ENCODE measurements at regions not wholly inside any gene's neighbourhood (a gene's known extent, or its start where the extent isn't known, plus 50 kb on each side); places are given as distances from the start of the nearest gene placed in this dataset.

- Histone ChIP-seq H3K9ac (no peak overlapping the region), H3K27ac (no peak overlapping the region), H2AFZ (replicated peaks) (no peak overlapping the region), H3K79me2 (ENCODE audit: low read depth) (no peaks in the 10 kb centered on the region), H3K4me3 (no peak overlapping the region), H3F3A (ENCODE audit: low read depth) (no peaks in the 10 kb centered on the region), H3K4me2 (no peak overlapping the region), H3K9me3 (ENCODE audit: low read depth) (no peaks in the 10 kb centered on the region), H3K4me1 (peaks cover 16% of the 10 kb centered on the region), H4K20me1 (ENCODE audit: low read depth) (no peaks in the 10 kb centered on the region), H3K36me3 (no peaks in the 10 kb centered on the region), H3K27me3 (no peaks in the 10 kb centered on the region)
- Mint-ChIP-seq H3K4me1 (peaks cover 9% of the 10 kb centered on the region), H3K36me3 (no peaks in the 10 kb centered on the region), H3K27me3 (ENCODE audit: insufficient read depth, low read depth) (peaks cover 8% of the 10 kb centered on the region), H3K4me3 (no peak overlapping the region), H3K27ac (no peak overlapping the region), H3K9me3 (no peaks in the 10 kb centered on the region)
- no peak for TF ChIP-seq EZH2 (IDR thresholded peaks at IDR 0.05)
- no peak for TF ChIP-seq EZH2phosphoT487 (IDR thresholded peaks at IDR 0.05)
- TF ChIP-seq CTCF (IDR thresholded peaks at IDR 0.05) = no peak
- DNase-seq (ENCODE audit: low spot score) = no peak
These were observed 50.8 kb upstream of the KCNA5 start for GRCh38 chr12:4992871-4993270.
